22Rv1 (cell line): ENCODE measurements at regions not wholly inside any gene's neighbourhood (a gene's known extent, or its start where the extent isn't known, plus 50 kb on each side); places are given as distances from the start of the nearest gene placed in this dataset.
"Not testable (repeated sequence)": the region's sequence is repeated elsewhere in the genome, so short reads cannot be mapped to it uniquely, and the experiment has no call there.

Experiments used
- H3K27ac ChIP-seq: fragments of 450-650 bp; 2 replicates; pipeline ENCODE4 v1.5.1; 2017
- CTCF ChIP-seq: fragments of 450-650 bp; IDR thresholded peaks from 2 replicates; pipeline ENCODE4 v1.5.1; 2017; ENCODE audit warnings: mild to moderate bottlenecking
- ZFX ChIP-seq: fragments of 450-650 bp; IDR thresholded peaks from 2 replicates; pipeline ENCODE4 v1.6.1; 2017; ENCODE audit warnings: antibody characterized with exemption, borderline replicate concordance

- H3K27ac ChIP-seq, result no peak overlapping the region
- TF ChIP-seq CTCF (no peak), ZFX (no peak)
Measured at GRCh38 chr9:31736581-31737179, 647.8 kb upstream of the ACO1 start.

- TF ChIP-seq CTCF (no peak), ZFX (no peak)
Measured at GRCh38 chr9:31740705-31741104, 643.7 kb upstream of the ACO1 start.

GRCh38 chr9:31744589-31744988, 639.9 kb upstream of the ACO1 start:
- H3K27ac ChIP-seq, result no peak overlapping the region
- no peak for TF ChIP-seq CTCF
- no peak for TF ChIP-seq ZFX

More at GRCh38 chr9:31740705-31741104, 643.7 kb upstream of the ACO1 start:
- H3K27ac ChIP-seq, result no peak overlapping the region

GRCh38 chr9:31745468-31745867, 639.0 kb upstream of the ACO1 start:
- TF ChIP-seq CTCF (no peak), ZFX (no peak)
- no peak overlapping the region for H3K27ac ChIP-seq

GRCh38 chr9:31745886-31746285, 638.6 kb upstream of the ACO1 start:
- TF ChIP-seq ZFX (no peak), CTCF (no peak)
- no peak overlapping the region for H3K27ac ChIP-seq

- no peak overlapping the region for H3K27ac ChIP-seq
- no peak for TF ChIP-seq CTCF
- no peak for TF ChIP-seq ZFX
Measured at GRCh38 chr9:31753756-31754155, 630.7 kb upstream of the ACO1 start.

- no peak for TF ChIP-seq ZFX
- TF ChIP-seq CTCF, result no peak
- H3K27ac ChIP-seq, result no peak overlapping the region
Measured at GRCh38 chr9:31759703-31760102, 624.7 kb upstream of the ACO1 start.

GRCh38 chr9:31774021-31774420, 610.4 kb upstream of the ACO1 start:
- not testable (repeated sequence) for H3K27ac ChIP-seq
